ENCODE measurements at regions not wholly inside any gene's neighbourhood (a gene's known extent, or its start where the extent isn't known, plus 50 kb on each side); places are given as distances from the start of the nearest gene placed in this dataset.

GRCh38 chr18:76075777-76076176 is 419.3 kb downstream of the ZNF516 start:
- no peak for TF ChIP-seq CTCF (IDR thresholded peaks at IDR 0.05)
- no peak for TF ChIP-seq POLR2A (IDR thresholded peaks at IDR 0.05)
